SK-N-DZ (cell line): ENCODE measurements at regions not wholly inside any gene's neighbourhood (a gene's known extent, or its start where the extent isn't known, plus 50 kb on each side); places are given as distances from the start of the nearest gene placed in this dataset.
A peak's percentile ranks its signal among the peaks of the same experiment; 100 is the strongest.

Source experiments
- DNase-seq: peaks from one replicate; pipeline ENCODE4 v3.0.0-alpha.2; 2015; ENCODE audit warnings: low spot score

- no peak for DNase-seq
Measured at GRCh38 chrX:10897768-10898167, 213.4 kb upstream of the HCCS start.

- DNase-seq: peak; percentile 28
Measured at GRCh38 chrX:10900585-10901289, 210.4 kb upstream of the HCCS start.

- no peak for DNase-seq
Measured at GRCh38 chrX:10901290-10901633, 209.9 kb upstream of the HCCS start.

- DNase-seq: no peak
Measured at GRCh38 chrX:10902001-10902400, 209.1 kb upstream of the HCCS start.

- DNase-seq: no peak
Measured at GRCh38 chrX:10903523-10903922, 207.6 kb upstream of the HCCS start.

GRCh38 chrX:10904220-10904619 is 206.9 kb upstream of the HCCS start:
- DNase-seq: no peak

GRCh38 chrX:10906866-10907265 is 204.3 kb upstream of the HCCS start:
- DNase-seq: no peak

GRCh38 chrX:10922159-10922558 is 189.0 kb upstream of the HCCS start:
- no peak for DNase-seq

GRCh38 chrX:10922835-10923234 is 188.3 kb upstream of the HCCS start:
- DNase-seq: no peak

- no peak for DNase-seq
Measured at GRCh38 chrX:10923466-10923865, 187.7 kb upstream of the HCCS start.

GRCh38 chrX:10926404-10926803 is 184.7 kb upstream of the HCCS start:
- DNase-seq: no peak

- DNase-seq: no peak
Measured at GRCh38 chrX:10926891-10927290, 184.2 kb upstream of the HCCS start.

GRCh38 chrX:10929747-10930146 is 181.4 kb upstream of the HCCS start:
- DNase-seq: no peak

- no peak for DNase-seq
Measured at GRCh38 chrX:10930151-10930550, 181.0 kb upstream of the HCCS start.

GRCh38 chrX:10931976-10932375 is 179.2 kb upstream of the HCCS start:
- DNase-seq: no peak

- DNase-seq: peak; percentile 29
Measured at GRCh38 chrX:10932842-10933440, 178.2 kb upstream of the HCCS start.

GRCh38 chrX:10935501-10935900 is 175.6 kb upstream of the HCCS start:
- no peak for DNase-seq

- DNase-seq: no peak
Measured at GRCh38 chrX:10936976-10937375, 174.2 kb upstream of the HCCS start.

GRCh38 chrX:10938365-10938923 is 172.7 kb upstream of the HCCS start:
- no peak for DNase-seq

GRCh38 chrX:10939424-10939823 is 171.7 kb upstream of the HCCS start:
- no peak for DNase-seq

GRCh38 chrX:10944136-10944885 is 166.8 kb upstream of the HCCS start:
- DNase-seq: no peak

GRCh38 chrX:10945498-10945897 is 165.6 kb upstream of the HCCS start:
- no peak for DNase-seq

GRCh38 chrX:10949541-10949940 is 161.6 kb upstream of the HCCS start:
- DNase-seq: no peak
